Left lung (tissue), 4 donors: ENCODE measurements at regions not wholly inside any gene's neighbourhood (a gene's known extent, or its start where the extent isn't known, plus 50 kb on each side); places are given as distances from the start of the nearest gene placed in this dataset.

Experiments used
- ATAC-seq: fragments of 200-7000 bp; cut with Tn5 transposase; one replicate; pipeline ENCODE4 v1.9.1; 2020; ENCODE audit warnings: moderate library complexity
- DNase-seq, 4 donors: peaks; one replicate each; pipeline ENCODE4 v3.0.0-alpha.2; 2013 to 2020
- H3K27ac ChIP-seq, 2 donors: fragments of 200-600 bp; sonication (generic) in 1 of 2; one replicate each; pipeline versions ENCODE4 v1.5.0 to v1.8.0; 2020 to 2021
- H3K27me3 ChIP-seq, 2 donors: fragments of 200-600 bp; sonication (generic) in 1 of 2; one replicate each; pipeline versions ENCODE4 v1.5.0 to v1.8.0; 2020 to 2021
- H3K36me3 ChIP-seq, 2 donors: fragments of 200-600 bp; sonication (generic) in 1 of 2; one replicate each; pipeline versions ENCODE4 v1.5.0 to v1.8.0; 2020 to 2021
- H3K4me1 ChIP-seq, 2 donors: fragments of 200-600 bp; one replicate each; pipeline ENCODE4 v1.8.0; 2021
- H3K4me3 ChIP-seq, 2 donors: fragments of 200-600 bp; sonication (generic) in 1 of 2; one replicate each; pipeline versions ENCODE4 v1.5.0 to v1.8.0; 2020 to 2021; ENCODE audit warnings: mild to moderate bottlenecking in 1 of 2
- H3K9me3 ChIP-seq, 2 donors: fragments of 200-600 bp; sonication (generic) in 1 of 2; one replicate each; pipeline versions ENCODE4 v1.5.0 to v1.8.0; 2020 to 2021
- CTCF ChIP-seq, 2 donors: fragments of 200-600 bp; sonication (generic) in 1 of 2; IDR thresholded peaks; one replicate each; pipeline versions ENCODE4 v1.5.0 to v1.8.0; 2021; ENCODE audit warnings: antibody characterized with exemption in 2 of 2
- intact Hi-C, 2 donors: fragments of 100-400 bp; cut with DNase I; formaldehyde crosslinking; loops; one replicate each; pipeline versions ENCODE4 v1.11.2 to v1.14.2; 2022
- donor health status: DM: no; HTN: yes; CAD: no.
- donor health status: DM: no; HTN: no; CAD: no.

GRCh38 chr16:6492742-6493141, 839.9 kb upstream of the RBFOX1 start:
- Histone ChIP-seq H3K27ac (no peak overlapping the region), H3K27me3 (no peaks in the 10 kb centered on the region), H3K4me1 (no peaks in the 10 kb centered on the region), H3K4me3 (no peak overlapping the region), H3K9me3 (peaks cover 0 to 2% of the 10 kb centered on the region in 2 donors), H3K36me3 (no peaks in the 10 kb centered on the region)
- DNase-seq: no peak
- no peak for ATAC-seq
- intact Hi-C loops: no loop called here
- TF ChIP-seq CTCF (IDR thresholded peaks at IDR 0.05): no peak

- Histone ChIP-seq H3K4me3 (no peak overlapping the region), H3K27ac (no peak overlapping the region), H3K27me3 (peaks cover 5 to 49% of the 10 kb centered on the region in 2 donors), H3K9me3 (no peaks in the 10 kb centered on the region), H3K4me1 (no peaks in the 10 kb centered on the region), H3K36me3 (no peaks in the 10 kb centered on the region)
- intact Hi-C loops: no loop called here
- ATAC-seq (no peak), DNase-seq (no peak)
- no peak for TF ChIP-seq CTCF (IDR thresholded peaks at IDR 0.05)
Observed at GRCh38 chr16:6484935-6485334, 847.7 kb upstream of the RBFOX1 start.

- no peak for TF ChIP-seq CTCF (IDR thresholded peaks at IDR 0.05)
- Histone ChIP-seq H3K9me3 (no peaks in the 10 kb centered on the region), H3K27me3 (peaks cover 5 to 49% of the 10 kb centered on the region in 2 donors), H3K27ac (no peak overlapping the region), H3K36me3 (no peaks in the 10 kb centered on the region), H3K4me3 (no peak overlapping the region), H3K4me1 (no peaks in the 10 kb centered on the region)
- ATAC-seq (no peak), DNase-seq (no peak)
- intact Hi-C loops: no loop called here
Observed at GRCh38 chr16:6484081-6484480, 848.6 kb upstream of the RBFOX1 start.

- Histone ChIP-seq H3K4me3 (no peak overlapping the region), H3K4me1 (no peaks in the 10 kb centered on the region), H3K9me3 (no peaks in the 10 kb centered on the region), H3K36me3 (no peaks in the 10 kb centered on the region), H3K27ac (no peak overlapping the region), H3K27me3 (peaks cover 5 to 49% of the 10 kb centered on the region in 2 donors)
- DNase-seq (peak in 1 of 4 donors; percentile 61), ATAC-seq (no peak)
- intact Hi-C loops: no loop called here
- TF ChIP-seq CTCF (IDR thresholded peaks at IDR 0.05): no peak
Observed at GRCh38 chr16:6483469-6484033, 849.1 kb upstream of the RBFOX1 start.

DNA sequence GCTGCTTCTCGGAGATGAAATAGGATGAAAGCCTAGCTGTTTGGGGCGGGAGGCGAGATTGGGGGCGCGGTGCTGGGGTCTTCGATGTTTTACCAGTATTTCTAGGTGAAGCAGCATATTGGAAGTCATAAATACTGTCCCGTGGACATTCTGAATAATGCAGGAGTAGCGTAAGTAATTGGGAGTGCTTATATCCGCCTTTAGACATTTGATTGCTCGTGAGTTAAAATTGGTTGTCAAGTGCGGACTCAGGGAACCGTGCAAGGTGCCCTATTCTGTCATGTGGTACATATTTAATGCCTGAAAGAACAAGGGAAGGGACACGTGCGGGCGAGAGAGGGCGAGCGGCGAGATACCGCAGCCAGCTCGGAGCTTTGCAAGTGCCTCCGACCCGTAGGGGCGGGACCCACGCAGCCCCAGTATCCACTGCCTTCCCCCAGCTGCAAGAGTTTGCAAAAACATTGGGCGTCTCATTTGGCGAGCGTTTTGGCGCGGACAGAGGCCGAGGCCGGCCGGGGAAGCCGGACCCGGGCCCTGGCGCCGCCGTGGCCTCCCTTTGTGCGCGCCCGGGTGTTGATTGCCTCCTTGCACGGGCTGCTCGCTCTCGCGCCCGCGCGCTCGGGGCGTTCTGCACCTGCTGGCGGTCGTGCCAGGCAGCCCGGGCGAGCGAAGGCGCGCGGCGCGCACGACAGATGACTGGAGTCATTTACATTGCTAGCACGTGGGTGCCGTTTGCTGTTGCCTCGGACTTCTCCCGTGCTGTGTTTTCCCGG, 849.8 kb upstream of the RBFOX1 start:
- H3K27me3 ChIP-seq: peaks cover 5 to 49% of the 10 kb centered on the region in 2 donors
- no peaks in the 10 kb centered on the region for H3K4me1 ChIP-seq
- no peaks in the 10 kb centered on the region for H3K9me3 ChIP-seq
- H3K27ac ChIP-seq: no peak overlapping the region
- intact Hi-C loops: no loop called here
- no peak overlapping the region for H3K4me3 ChIP-seq
- DNase-seq (peak in 1 of 4 donors; percentile 68), ATAC-seq (no peak)
- H3K36me3 ChIP-seq: no peaks in the 10 kb centered on the region
- no peak for TF ChIP-seq CTCF (IDR thresholded peaks at IDR 0.05)
